ENCODE measurements at regions not wholly inside any gene's neighbourhood (a gene's known extent, or its start where the extent isn't known, plus 50 kb on each side); places are given as distances from the start of the nearest gene placed in this dataset.

GRCh38 chrX:40503094-40503493, 77.7 kb upstream of the ATP6AP2 start:
- Histone ChIP-seq H3K4me3 (replicated peaks; ENCODE audit: insufficient read depth, low read length) (no peak overlapping the region), H3K27me3 (ENCODE audit: insufficient read depth, poor library complexity, severe bottlenecking) (no peaks in the 10 kb centered on the region), H3K27ac (replicated peaks) (no peak overlapping the region)
- DNase-seq (ENCODE audit: low read depth in 1 of 2, low spot score in 1 of 2), result no peak
- TF ChIP-seq CTCF (IDR thresholded peaks at IDR 0.05; ENCODE audit: insufficient read depth, low read length) (no peak), REST (IDR thresholded peaks at IDR 0.05; ENCODE audit: insufficient replicate concordance, low read depth) (no peak), POLR2AphosphoS5 (IDR thresholded peaks at IDR 0.05; ENCODE audit: low read depth) (no peak), GABPA (IDR thresholded peaks at IDR 0.05; ENCODE audit: low read depth) (no peak), SPI1 (IDR thresholded peaks at IDR 0.05; ENCODE audit: borderline replicate concordance, low read depth) (no peak)

GRCh38 chrX:40502688-40503087, 78.1 kb upstream of the ATP6AP2 start:
- H3K27ac ChIP-seq (replicated peaks), result no peak overlapping the region
- no peak for DNase-seq (ENCODE audit: low read depth in 1 of 2, low spot score in 1 of 2)
- no peak for TF ChIP-seq SPI1 (IDR thresholded peaks at IDR 0.05; ENCODE audit: borderline replicate concordance, low read depth)
- no peak overlapping the region for H3K4me3 ChIP-seq (replicated peaks; ENCODE audit: insufficient read depth, low read length)
- H3K27me3 ChIP-seq (ENCODE audit: insufficient read depth, poor library complexity, severe bottlenecking), result no peaks in the 10 kb centered on the region

GRCh38 chrX:40501164-40501855, 79.5 kb upstream of the ATP6AP2 start:
- no peak overlapping the region for H3K4me3 ChIP-seq (replicated peaks; ENCODE audit: insufficient read depth, low read length)
- no peaks in the 10 kb centered on the region for H3K27me3 ChIP-seq (ENCODE audit: insufficient read depth, poor library complexity, severe bottlenecking)
- TF ChIP-seq POLR2AphosphoS5 (IDR thresholded peaks at IDR 0.05; ENCODE audit: low read depth), result no peak
- no peak for TF ChIP-seq GABPA (IDR thresholded peaks at IDR 0.05; ENCODE audit: low read depth)
- no peak for TF ChIP-seq REST (IDR thresholded peaks at IDR 0.05; ENCODE audit: insufficient replicate concordance, low read depth)
- TF ChIP-seq CTCF (IDR thresholded peaks at IDR 0.05; ENCODE audit: insufficient read depth, low read length), result no peak
- no peak for TF ChIP-seq SPI1 (IDR thresholded peaks at IDR 0.05; ENCODE audit: borderline replicate concordance, low read depth)
- H3K27ac ChIP-seq (replicated peaks), result no peak overlapping the region
- no peak for DNase-seq (ENCODE audit: low read depth in 1 of 2, low spot score in 1 of 2)

- Histone ChIP-seq H3K27me3 (ENCODE audit: insufficient read depth, poor library complexity, severe bottlenecking) (no peaks in the 10 kb centered on the region), H3K4me3 (replicated peaks; ENCODE audit: insufficient read depth, low read length) (no peak overlapping the region), H3K27ac (replicated peaks) (no peak overlapping the region)
- TF ChIP-seq POLR2AphosphoS5 (IDR thresholded peaks at IDR 0.05; ENCODE audit: low read depth), result no peak
- no peak for TF ChIP-seq SPI1 (IDR thresholded peaks at IDR 0.05; ENCODE audit: borderline replicate concordance, low read depth)
- TF ChIP-seq GABPA (IDR thresholded peaks at IDR 0.05; ENCODE audit: low read depth), result no peak
- no peak for TF ChIP-seq CTCF (IDR thresholded peaks at IDR 0.05; ENCODE audit: insufficient read depth, low read length)
- no peak for TF ChIP-seq REST (IDR thresholded peaks at IDR 0.05; ENCODE audit: insufficient replicate concordance, low read depth)
- no peak for DNase-seq (ENCODE audit: low read depth in 1 of 2, low spot score in 1 of 2)
These were observed 84.0 kb upstream of the ATP6AP2 start for GRCh38 chrX:40496728-40497127.
